ENCODE measurements at regions not wholly inside any gene's neighbourhood (a gene's known extent, or its start where the extent isn't known, plus 50 kb on each side); places are given as distances from the start of the nearest gene placed in this dataset.

GRCh38 chr7:22569586-22570321 lies 69.8 kb upstream of the STEAP1B start:
- no peak overlapping the region for H3K27ac ChIP-seq (ENCODE audit: low read length)
- H3K4me1 ChIP-seq (ENCODE audit: low read length): peaks cover 32% of the 10 kb centered on the region
- H3K4me2 ChIP-seq (ENCODE audit: low read length): no peak overlapping the region

GRCh38 chr7:22566592-22566991 lies 66.6 kb upstream of the STEAP1B start:
- Histone ChIP-seq H3K79me2 (ENCODE audit: low read length) (peaks cover 78% of the 10 kb centered on the region), H4K20me1 (ENCODE audit: insufficient read depth, low read length) (peaks cover 38% of the 10 kb centered on the region; the same call in 1 of the 2 replicates), H3K36me3 (replicated peaks; ENCODE audit: low read depth, low read length) (peaks cover 22% of the 10 kb centered on the region), H3K9ac (ENCODE audit: low read length) (peak overlapping the region; percentile 64; the same call in 1 of the 2 replicates), H3K27me3 (ENCODE audit: low read depth, low read length) (no peaks in the 10 kb centered on the region), H3K27ac (ENCODE audit: low read length) (peak overlapping the region; percentile 94), H2AFZ (ENCODE audit: low read depth, low read length) (no peak overlapping the region), H3K9me3 (ENCODE audit: insufficient read depth, low read length) (no peaks in the 10 kb centered on the region), H3K4me1 (ENCODE audit: low read length) (peaks cover 62% of the 10 kb centered on the region), H3K4me3 (ENCODE audit: low read length) (peak overlapping the region; percentile 48; the same call in 1 of the 2 replicates), H3K4me2 (ENCODE audit: low read length) (peak overlapping the region; percentile 79)
- no peak for TF ChIP-seq EZH2phosphoT487 (IDR thresholded peaks at IDR 0.05; ENCODE audit: low read depth)
- TF ChIP-seq CTCF (IDR thresholded peaks at IDR 0.05; ENCODE audit: low read depth, low read length): no peak

More at GRCh38 chr7:22569586-22570321, 69.8 kb upstream of the STEAP1B start:
- Histone ChIP-seq H3K9ac (ENCODE audit: low read length) (no peak overlapping the region), H3K36me3 (replicated peaks; ENCODE audit: low read depth, low read length) (peaks cover 40% of the 10 kb centered on the region), H3K79me2 (ENCODE audit: low read length) (peaks cover 55% of the 10 kb centered on the region), H4K20me1 (ENCODE audit: insufficient read depth, low read length) (peaks cover 32% of the 10 kb centered on the region; the same call in 1 of the 2 replicates), H2AFZ (ENCODE audit: low read depth, low read length) (no peak overlapping the region), H3K9me3 (ENCODE audit: insufficient read depth, low read length) (no peaks in the 10 kb centered on the region), H3K27me3 (ENCODE audit: low read depth, low read length) (no peaks in the 10 kb centered on the region), H3K4me3 (ENCODE audit: low read length) (no peak overlapping the region)
- TF ChIP-seq EZH2phosphoT487 (IDR thresholded peaks at IDR 0.05; ENCODE audit: low read depth): no peak
- TF ChIP-seq CTCF (IDR thresholded peaks at IDR 0.05; ENCODE audit: low read depth, low read length): no peak

- Histone ChIP-seq H3K27me3 (ENCODE audit: low read depth, low read length) (no peaks in the 10 kb centered on the region), H2AFZ (ENCODE audit: low read depth, low read length) (no peak overlapping the region), H3K4me2 (ENCODE audit: low read length) (peak overlapping the region; percentile 79), H3K79me2 (ENCODE audit: low read length) (peaks cover 83% of the 10 kb centered on the region), H3K4me3 (ENCODE audit: low read length) (peak overlapping the region; percentile 48), H3K9ac (ENCODE audit: low read length) (peak overlapping the region; percentile 64; the same call in 1 of the 2 replicates), H3K4me1 (ENCODE audit: low read length) (peaks cover 66% of the 10 kb centered on the region), H3K27ac (ENCODE audit: low read length) (peak overlapping the region; percentile 94), H4K20me1 (ENCODE audit: insufficient read depth, low read length) (peaks cover 38% of the 10 kb centered on the region; the same call in 1 of the 2 replicates), H3K36me3 (replicated peaks; ENCODE audit: low read depth, low read length) (peaks cover 21% of the 10 kb centered on the region), H3K9me3 (ENCODE audit: insufficient read depth, low read length) (no peaks in the 10 kb centered on the region)
- TF ChIP-seq CTCF (IDR thresholded peaks at IDR 0.05; ENCODE audit: low read depth, low read length) (no peak), EZH2phosphoT487 (IDR thresholded peaks at IDR 0.05; ENCODE audit: low read depth) (no peak)
Measured at GRCh38 chr7:22566176-22566575, 66.2 kb upstream of the STEAP1B start.

GRCh38 chr7:22565315-22565811 lies 65.4 kb upstream of the STEAP1B start:
- H3K9me3 ChIP-seq (ENCODE audit: insufficient read depth, low read length): no peaks in the 10 kb centered on the region
- peaks cover 18% of the 10 kb centered on the region for H3K36me3 ChIP-seq (replicated peaks; ENCODE audit: low read depth, low read length)
- no peak overlapping the region for H2AFZ ChIP-seq (ENCODE audit: low read depth, low read length)
- H3K4me1 ChIP-seq (ENCODE audit: low read length): peaks cover 73% of the 10 kb centered on the region
- peaks cover 87% of the 10 kb centered on the region for H3K79me2 ChIP-seq (ENCODE audit: low read length)
- TF ChIP-seq CTCF (IDR thresholded peaks at IDR 0.05; ENCODE audit: low read depth, low read length) (no peak), EZH2phosphoT487 (IDR thresholded peaks at IDR 0.05; ENCODE audit: low read depth) (no peak)
- H3K4me3 ChIP-seq (ENCODE audit: low read length): peak overlapping the region; percentile 70
- peak overlapping the region; percentile 64 for H3K9ac ChIP-seq (ENCODE audit: low read length)
- no peaks in the 10 kb centered on the region for H3K27me3 ChIP-seq (ENCODE audit: low read depth, low read length)
- peaks cover 38% of the 10 kb centered on the region; the same call in 1 of the 2 replicates for H4K20me1 ChIP-seq (ENCODE audit: insufficient read depth, low read length)
- H3K27ac ChIP-seq (ENCODE audit: low read length): peak overlapping the region; percentile 94
- H3K4me2 ChIP-seq (ENCODE audit: low read length): peak overlapping the region; percentile 79

Measured in OCI-LY3 (cell line).